H1 (cell line): ENCODE measurements at regions not wholly inside any gene's neighbourhood (a gene's known extent, or its start where the extent isn't known, plus 50 kb on each side); places are given as distances from the start of the nearest gene placed in this dataset.

Experiments
- CTCF ChIA-PET: fragments of 300-600 bp; sonication (Branson Sonifier 250); formaldehyde crosslinking; loops from one replicate; lab custom pipeline; 2021; ENCODE audit not compliant: partially characterized antibody; lab: Charles Lee
- POLR2A ChIA-PET: fragments of 300-600 bp; sonication (Branson Sonifier 250); formaldehyde crosslinking; loops from one replicate; lab custom pipeline; 2021; ENCODE audit warnings: inconsistent platforms; ENCODE audit not compliant: partially characterized antibody; lab: Charles Lee
- DNase-seq, 2 experiments: peaks; one replicate each; pipeline versions ENCODE4 v3.0.0 to v3.0.0-alpha.2; 2010 to 2022; ENCODE audit warnings: low spot score in 2 of 2, low read depth in 1 of 2, mixed read lengths in 1 of 2
- FAIRE-seq: peaks from 2 replicates; lab custom pipeline; 2011; peaks lifted over from hg19 to GRCh38; lab: Jason Lieb, UNC
- H2AFZ ChIP-seq: 2 replicates; pipeline ENCODE4 v1.8.1; 2012; ENCODE audit warnings: low read length, inconsistent platforms
- H2AK5ac ChIP-seq: 2 replicates; pipeline ENCODE4 v1.6.1; 2013; ENCODE audit warnings: low read depth, low read length
- H2BK120ac ChIP-seq: replicated peaks from 2 replicates; pipeline ENCODE3; 2013; ENCODE audit warnings: low read depth, low read length, inconsistent platforms
- H2BK12ac ChIP-seq: 2 replicates; pipeline ENCODE4 v1.6.1; 2013; ENCODE audit warnings: low read depth, low read length
- H2BK15ac ChIP-seq: 2 replicates; pipeline ENCODE4 v1.6.1; 2013; ENCODE audit warnings: low read length
- H2BK20ac ChIP-seq: 2 replicates; pipeline ENCODE4 v1.6.1; 2013; ENCODE audit warnings: low read length
- H2BK5ac ChIP-seq: 2 replicates; pipeline ENCODE4 v1.6.1; 2013; ENCODE audit warnings: low read depth, low read length
- H3K14ac ChIP-seq: 2 replicates; pipeline ENCODE4 v1.6.1; 2013; ENCODE audit warnings: inconsistent platforms; ENCODE audit not compliant: insufficient read length
- H3K18ac ChIP-seq: 2 replicates; pipeline ENCODE4 v1.6.1; 2013; ENCODE audit warnings: low read length; ENCODE audit errors: extremely low read depth
- H3K23ac ChIP-seq: 2 replicates; pipeline ENCODE4 v1.6.1; 2013; ENCODE audit warnings: inconsistent platforms; ENCODE audit not compliant: insufficient read length
- H3K23me2 ChIP-seq: 2 replicates; pipeline ENCODE4 v1.6.1; 2013; ENCODE audit warnings: low read depth, low read length
- H3K27ac ChIP-seq: 2 replicates; pipeline ENCODE4 v1.6.1; 2011; ENCODE audit warnings: low read depth, low read length, inconsistent platforms
- H3K27me3 ChIP-seq, 4 experiments: replicated peaks in 1 of 4; 1 replicate in 1 of 4; 2 replicates in 3 of 4; pipeline versions ENCODE4 v1.6.1 to v1.8.1; 2011 to 2013; ENCODE audit warnings: low read length in 3 of 4, mild to moderate bottlenecking in 3 of 4, inconsistent platforms in 2 of 4, mixed read lengths in 2 of 4, moderate library complexity in 1 of 4; ENCODE audit not compliant: control insufficient read depth in 3 of 4, insufficient read depth in 3 of 4; ENCODE audit errors: extremely low read depth in 1 of 4
- H3K36me3 ChIP-seq, 4 experiments: 2 replicates each; pipeline versions ENCODE4 v1.6.1 to v1.8.1; 2011 to 2013; ENCODE audit warnings: mild to moderate bottlenecking in 4 of 4, low read length in 3 of 4, moderate library complexity in 2 of 4, control low read depth in 1 of 4, inconsistent platforms in 1 of 4; ENCODE audit not compliant: insufficient read depth in 4 of 4, control insufficient read depth in 2 of 4
- H3K4ac ChIP-seq: replicated peaks from 2 replicates; pipeline ENCODE3; 2013; ENCODE audit warnings: low read length, low read depth, mixed read lengths, inconsistent platforms; ENCODE audit not compliant: insufficient read length
- H3K4me1 ChIP-seq, 4 experiments: replicated peaks in 1 of 4; 1 replicate in 1 of 4; 2 replicates in 3 of 4; pipeline versions ENCODE4 v1.6.1 to v1.8.1; 2011 to 2013; ENCODE audit warnings: low read length in 3 of 4, inconsistent platforms in 2 of 4, mixed read lengths in 1 of 4; ENCODE audit not compliant: insufficient read depth in 4 of 4, control insufficient read depth in 3 of 4
- H3K4me2 ChIP-seq, 2 experiments: 2 replicates each; pipeline versions ENCODE4 v1.6.1 to v1.8.1; 2011 to 2013; ENCODE audit warnings: low read depth in 2 of 2, low read length in 2 of 2, control low read depth in 1 of 2, inconsistent platforms in 1 of 2, mild to moderate bottlenecking in 1 of 2; ENCODE audit not compliant: insufficient read depth in 1 of 2
- H3K4me3 ChIP-seq, 4 experiments: fragments of 200-600, 300-600 bp in 1 of 4; sonication (generic), shearing (Covaris generic), sonication (Bioruptor Twin) in 1 of 4; 2 replicates each; pipeline versions ENCODE4 v1.5.1 to v1.8.1; 2011 to 2016; ENCODE audit warnings: low read length in 4 of 4, low read depth in 3 of 4, control low read depth in 2 of 4, inconsistent platforms in 2 of 4, mild to moderate bottlenecking in 2 of 4, mixed read lengths in 1 of 4, moderate library complexity in 1 of 4; ENCODE audit not compliant: insufficient read depth in 2 of 4; ENCODE audit errors: extremely low read depth in 1 of 4
- H3K56ac ChIP-seq: replicated peaks from 2 replicates; pipeline ENCODE3; 2013; ENCODE audit warnings: low read depth, mild to moderate bottlenecking, mixed read lengths, low read length, inconsistent platforms; ENCODE audit not compliant: insufficient read length
- H3K79me1 ChIP-seq: 2 replicates; pipeline ENCODE4 v1.6.1; 2013; ENCODE audit warnings: low read depth, low read length, control low read depth
- H3K79me2 ChIP-seq, 2 experiments: 2 replicates each; pipeline versions ENCODE4 v1.6.1 to v1.8.1; 2012 to 2013; ENCODE audit warnings: low read length in 2 of 2, mild to moderate bottlenecking in 2 of 2, inconsistent platforms in 1 of 2; ENCODE audit not compliant: insufficient read depth in 2 of 2, control insufficient read depth in 1 of 2
- H3K9ac ChIP-seq, 4 experiments: replicated peaks in 1 of 4; 1 replicate in 1 of 4; 2 replicates in 3 of 4; pipeline versions ENCODE4 v1.6.1 to v1.8.1; 2011 to 2013; ENCODE audit warnings: low read depth in 3 of 4, low read length in 3 of 4, control low read depth in 2 of 4, mild to moderate bottlenecking in 2 of 4, moderate library complexity in 2 of 4, inconsistent platforms in 1 of 4; ENCODE audit errors: extremely low read depth in 1 of 4
- H3K9me3 ChIP-seq, 2 experiments: 2 replicates each; pipeline versions ENCODE4 v1.6.1 to v1.8.1; 2012 to 2013; ENCODE audit warnings: mild to moderate bottlenecking in 2 of 2, moderate library complexity in 2 of 2, control low read depth in 1 of 2, inconsistent platforms in 1 of 2, low read depth in 1 of 2, low read length in 1 of 2, mixed read lengths in 1 of 2; ENCODE audit not compliant: insufficient read depth in 2 of 2
- H4K20me1 ChIP-seq, 2 experiments: replicated peaks in 1 of 2; 2 replicates each; pipeline versions ENCODE3 to v1.8.1; 2011 to 2013; ENCODE audit warnings: inconsistent platforms in 2 of 2, low read length in 2 of 2, mild to moderate bottlenecking in 1 of 2; ENCODE audit not compliant: insufficient read depth in 2 of 2, control insufficient read depth in 1 of 2
- H4K5ac ChIP-seq: 2 replicates; pipeline ENCODE4 v1.6.1; 2013; ENCODE audit warnings: low read length, low read depth, mixed read lengths, inconsistent platforms; ENCODE audit not compliant: insufficient read length
- H4K8ac ChIP-seq: 2 replicates; pipeline ENCODE4 v1.8.0; 2013; ENCODE audit warnings: mild to moderate bottlenecking, moderate library complexity, low read length, inconsistent platforms; ENCODE audit not compliant: insufficient read depth; ENCODE audit errors: extremely low read depth
- H4K91ac ChIP-seq: replicated peaks from 2 replicates; pipeline ENCODE3; 2013; ENCODE audit warnings: low read length, mixed read lengths, inconsistent platforms; ENCODE audit not compliant: insufficient read length
- CHD2 ChIP-seq: IDR thresholded peaks from 2 replicates; pipeline ENCODE4 v1.6.1; 2012; ENCODE audit warnings: low read length, improper control_type of control experiment
- HDAC6 ChIP-seq: IDR thresholded peaks from one replicate; pipeline ENCODE4 v1.7.1; 2012; ENCODE audit warnings: low read depth, mild to moderate bottlenecking, inconsistent platforms, low read length, moderate library complexity
- POLR2AphosphoS5 ChIP-seq: IDR thresholded peaks from 2 replicates; pipeline ENCODE4 v1.6.1; 2011; ENCODE audit warnings: low read depth, low read length
- TBP ChIP-seq: IDR thresholded peaks from 2 replicates; pipeline ENCODE4 v1.6.1; 2011; ENCODE audit warnings: low read depth, low read length, improper control_type of control experiment
- TEAD4 ChIP-seq: IDR thresholded peaks from 2 replicates; pipeline ENCODE4 v1.6.1; 2012; ENCODE audit warnings: low read depth, low read length, inconsistent platforms, mixed read lengths
- WGBS, 2 experiments: shearing (Covaris generic) in 1 of 2; methylation state at CpG; one replicate each; pipeline versions ENCODE4 v1.1.6 to v1.1.7; 2013 to 2015; ENCODE audit warnings: low lambda C conversion rate in 2 of 2, mixed read lengths in 2 of 2, inconsistent platforms in 1 of 2, low coverage in 1 of 2, missing lambda C conversion rate in 1 of 2; ENCODE audit not compliant: insufficient replicate concordance in 2 of 2, insufficient coverage in 1 of 2, insufficient read length in 1 of 2; ENCODE audit errors: extremely low coverage in 1 of 2, missing lambda C conversion rate in 1 of 2; 5-methylcytosine and 5-hydroxymethylcytosine counted together

- Histone ChIP-seq H2BK5ac (no peak overlapping the region), H3K27me3 (no peaks in the 10 kb centered on the region), H3K4me2 (no peak overlapping the region), H3K79me2 (no peaks in the 10 kb centered on the region), H3K4ac (no peak overlapping the region), H3K4me1 (peaks cover 0 to 7% (median 4%) of the 10 kb centered on the region in 4 experiments; a peak in 4 of 7 replicates), H2BK120ac (no peak overlapping the region), H3K9ac (no peak overlapping the region), H3K18ac (no peak overlapping the region), H3K4me3 (no peak overlapping the region), H4K8ac (no peak overlapping the region), H2AFZ (no peak overlapping the region), H3K36me3 (no peaks in the 10 kb centered on the region), H4K20me1 (no peaks in the 10 kb centered on the region), H2BK12ac (no peak overlapping the region), H3K9me3 (peaks cover 6 to 7% of the 10 kb centered on the region in 2 experiments; a peak in 2 of 4 replicates), H3K79me1 (no peaks in the 10 kb centered on the region), H3K14ac (no peak overlapping the region), H3K27ac (no peak overlapping the region), H3K23ac (no peak overlapping the region), H3K56ac (no peak overlapping the region), H2BK15ac (no peak overlapping the region), H4K5ac (no peak overlapping the region), H2AK5ac (no peak overlapping the region), H3K23me2 (no peaks in the 10 kb centered on the region), H2BK20ac (no peak overlapping the region), H4K91ac (no peak overlapping the region)
- ChIA-PET POLR2A (no interaction called here), CTCF (interaction anchor here (1.1 to 1.7 kb wide), 3 partner anchors 11 to 124 kb away, joined by 3 to 4 read pairs (median 3); no protein-coding TSS in a partner anchor)
- FAIRE-seq (no peak), DNase-seq (no peak)
- 91% methylated on average over 5 of the region's 5 CpGs; no CpG with 5 or more reads in 1 of the 2 experiments for WGBS, 2 experiments
- TF ChIP-seq CHD2: no peak
- TF ChIP-seq TEAD4: no peak
- no peak for TF ChIP-seq TBP
- TF ChIP-seq POLR2AphosphoS5: no peak
- TF ChIP-seq HDAC6: no peak
Measured at GRCh38 chr18:73959352-73959751, 188.3 kb downstream of the FBXO15 start.
